Left kidney (tissue), 1 donor: ENCODE measurements at regions not wholly inside any gene's neighbourhood (a gene's known extent, or its start where the extent isn't known, plus 50 kb on each side); places are given as distances from the start of the nearest gene placed in this dataset.
A peak's percentile ranks its signal among the peaks of the same experiment; 100 is the strongest.
"Not testable (repeated sequence)": the region's sequence is repeated elsewhere in the genome, so short reads cannot be mapped to it uniquely, and the experiment has no call there.

Source experiments
- DNase-seq: peaks from one replicate; pipeline ENCODE4 v3.0.0-alpha.2; 2013

- DNase-seq, result no peak
Observed at GRCh38 chr1:55298167-55298894, 83.2 kb upstream of the USP24 start.

GRCh38 chr1:55296247-55296646, 81.1 kb upstream of the USP24 start:
- DNase-seq, result not testable (repeated sequence)

- no peak for DNase-seq
Observed at GRCh38 chr1:55289614-55290013, 74.5 kb upstream of the USP24 start.

GRCh38 chr1:55289042-55289441, 73.9 kb upstream of the USP24 start:
- DNase-seq, result no peak

- no peak for DNase-seq
Observed at GRCh38 chr1:55288245-55288644, 73.1 kb upstream of the USP24 start.

- no peak for DNase-seq
Observed at GRCh38 chr1:55287723-55288122, 72.6 kb upstream of the USP24 start.

- DNase-seq, result no peak
Observed at GRCh38 chr1:55286856-55287602, 71.9 kb upstream of the USP24 start.

GRCh38 chr1:55285834-55286233, 70.7 kb upstream of the USP24 start:
- DNase-seq, result no peak

GRCh38 chr1:55284856-55285255, 69.7 kb upstream of the USP24 start:
- DNase-seq, result peak; percentile 40

GRCh38 chr1:55282058-55282457, 66.9 kb upstream of the USP24 start:
- no peak for DNase-seq

- DNase-seq, result no peak
Observed at GRCh38 chr1:55280731-55281130, 65.6 kb upstream of the USP24 start.

- no peak for DNase-seq
Observed at GRCh38 chr1:55279627-55280026, 64.5 kb upstream of the USP24 start.

- DNase-seq, result no peak
Observed at GRCh38 chr1:55278378-55278777, 63.2 kb upstream of the USP24 start.

- peak; percentile 55 for DNase-seq
Observed at GRCh38 chr1:55277377-55278130, 62.4 kb upstream of the USP24 start.

- DNase-seq, result no peak
Observed at GRCh38 chr1:55276671-55277376, 61.7 kb upstream of the USP24 start.

GRCh38 chr1:55275941-55276341, 60.8 kb upstream of the USP24 start:
- no peak for DNase-seq

GRCh38 chr1:55275151-55275748, 60.1 kb upstream of the USP24 start:
- no peak for DNase-seq

- DNase-seq, result no peak
Observed at GRCh38 chr1:55272994-55273393, 57.8 kb upstream of the USP24 start.
